ENCODE measurements at regions not wholly inside any gene's neighbourhood (a gene's known extent, or its start where the extent isn't known, plus 50 kb on each side); places are given as distances from the start of the nearest gene placed in this dataset.

DNA sequence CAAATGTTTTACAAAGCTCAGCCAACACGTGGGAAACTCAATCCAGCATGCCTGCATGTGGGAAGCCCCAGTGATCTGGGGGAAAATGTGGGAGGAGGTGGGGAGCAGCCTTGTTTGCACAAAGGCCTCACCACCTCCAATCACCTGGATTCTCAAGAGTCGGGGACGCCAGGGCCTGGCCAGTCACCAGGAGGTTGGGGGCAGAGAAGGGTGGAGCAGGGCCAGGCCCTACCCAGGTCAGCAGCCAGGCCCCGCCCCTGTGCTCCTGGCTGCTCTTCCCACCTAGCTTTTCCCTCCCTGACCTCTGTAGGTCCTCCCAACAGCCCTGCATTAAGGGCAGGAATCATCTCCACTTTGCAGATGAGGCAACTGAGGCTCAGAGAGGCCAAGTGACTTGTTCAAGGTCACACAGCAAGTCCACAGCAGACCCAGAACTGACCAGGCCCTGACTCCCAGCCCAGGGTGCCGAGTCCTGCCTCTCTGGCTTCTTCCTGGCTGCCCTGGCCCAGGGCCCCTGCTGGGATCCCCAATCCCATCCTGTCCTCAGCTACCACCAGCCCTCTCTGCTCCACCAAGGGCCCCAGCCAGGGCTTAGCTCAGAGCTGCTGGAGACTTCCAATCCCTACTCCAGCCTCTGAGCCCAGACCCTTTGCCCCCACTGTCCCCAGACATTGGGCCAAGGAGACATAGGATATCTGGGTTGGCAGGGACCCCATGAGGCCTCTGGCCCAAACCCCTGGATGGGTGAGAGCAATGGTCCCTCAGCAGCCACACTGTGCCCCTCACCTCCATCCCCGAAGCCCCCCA lies 508.6 kb downstream of the PTPRU start (continued):
- TF ChIP-seq, protein P1, sequence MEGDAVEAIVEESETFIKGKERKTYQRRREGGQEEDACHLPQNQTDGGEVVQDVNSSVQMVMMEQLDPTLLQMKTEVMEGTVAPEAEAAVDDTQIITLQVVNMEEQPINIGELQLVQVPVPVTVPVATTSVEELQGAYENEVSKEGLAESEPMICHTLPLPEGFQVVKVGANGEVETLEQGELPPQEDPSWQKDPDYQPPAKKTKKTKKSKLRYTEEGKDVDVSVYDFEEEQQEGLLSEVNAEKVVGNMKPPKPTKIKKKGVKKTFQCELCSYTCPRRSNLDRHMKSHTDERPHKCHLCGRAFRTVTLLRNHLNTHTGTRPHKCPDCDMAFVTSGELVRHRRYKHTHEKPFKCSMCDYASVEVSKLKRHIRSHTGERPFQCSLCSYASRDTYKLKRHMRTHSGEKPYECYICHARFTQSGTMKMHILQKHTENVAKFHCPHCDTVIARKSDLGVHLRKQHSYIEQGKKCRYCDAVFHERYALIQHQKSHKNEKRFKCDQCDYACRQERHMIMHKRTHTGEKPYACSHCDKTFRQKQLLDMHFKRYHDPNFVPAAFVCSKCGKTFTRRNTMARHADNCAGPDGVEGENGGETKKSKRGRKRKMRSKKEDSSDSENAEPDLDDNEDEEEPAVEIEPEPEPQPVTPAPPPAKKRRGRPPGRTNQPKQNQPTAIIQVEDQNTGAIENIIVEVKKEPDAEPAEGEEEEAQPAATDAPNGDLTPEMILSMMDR (IDR thresholded peaks at IDR 0.05 in 2 of 3, conservative IDR thresholded peaks at IDR 0.05 in 1 of 3; ENCODE audit: borderline replicate concordance in 1 of 3, insufficient read depth in 1 of 3, low read depth in 2 of 3, low read length in 2 of 3) = no peak
- no peak for TF ChIP-seq SP1 (IDR thresholded peaks at IDR 0.05; ENCODE audit: low read depth)
- no peak for TF ChIP-seq POLR2A (IDR thresholded peaks at IDR 0.05; ENCODE audit: borderline replicate concordance, extremely low read depth, insufficient read depth, insufficient read length)
- TF ChIP-seq POLR2AphosphoS5 (IDR thresholded peaks at IDR 0.05; ENCODE audit: low read depth, low read length) = no peak
- no peak for TF ChIP-seq SRF (IDR thresholded peaks at IDR 0.05; ENCODE audit: low read depth)
- no peak for TF ChIP-seq YY1 (IDR thresholded peaks at IDR 0.05; ENCODE audit: extremely low read depth, insufficient replicate concordance, low read depth, low read length)
- TF ChIP-seq EZH2 (IDR thresholded peaks at IDR 0.05) = no peak
- TF ChIP-seq ZFX (IDR thresholded peaks at IDR 0.05) = no peak
- TF ChIP-seq RAD21 (IDR thresholded peaks at IDR 0.05; ENCODE audit: low read depth) = no peak

DNA sequence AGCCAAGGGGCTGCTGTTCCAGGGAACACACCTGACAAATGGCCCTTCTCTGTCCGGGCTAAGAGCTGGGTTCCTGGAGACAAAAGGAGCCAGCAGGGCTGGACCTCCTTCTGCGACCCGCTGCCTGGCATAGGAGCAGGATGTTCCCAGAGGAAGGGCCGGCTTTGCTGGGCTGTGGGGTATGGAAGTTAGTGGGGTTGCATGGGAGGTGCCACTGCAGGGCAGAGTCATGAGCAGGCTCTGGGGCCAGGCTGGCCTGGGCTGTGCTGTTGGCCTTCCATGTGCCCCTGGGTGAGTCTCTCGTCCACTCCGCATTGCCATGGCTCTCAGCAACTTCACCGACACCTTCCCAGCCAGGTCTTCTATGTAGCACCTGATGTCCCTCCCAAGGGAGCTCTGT lies 507.6 kb downstream of the PTPRU start:
- Histone ChIP-seq H3K9me3 (ENCODE audit: control insufficient read depth in 1 of 2, insufficient read depth in 1 of 2, low read depth in 1 of 2, low read length in 2 of 2) (no peaks in the 10 kb centered on the region), H3K79me2 (ENCODE audit: insufficient read depth, low read length) (no peaks in the 10 kb centered on the region), H4K20me1 (ENCODE audit: insufficient read depth) (no peaks in the 10 kb centered on the region), H3K9ac (ENCODE audit: low read length) (no peak overlapping the region), H3K9me2 (ENCODE audit: insufficient read depth) (no peaks in the 10 kb centered on the region), H3K27ac (ENCODE audit: low read depth, low read length) (no peak overlapping the region), H3K4me2 (ENCODE audit: low read length) (no peak overlapping the region), H3K36me3 (ENCODE audit: control insufficient read depth in 1 of 2, insufficient read depth in 2 of 2, low read length in 2 of 2) (no peaks in the 10 kb centered on the region), H3K4me3 (replicated peaks in 1 of 2; ENCODE audit: low read depth in 1 of 2, low read length in 2 of 2) (no peak overlapping the region), H3K27me3 (ENCODE audit: insufficient read depth, low read length) (peaks cover 44% of the 10 kb centered on the region), H2AFZ (ENCODE audit: low read depth, low read length, poor library complexity, severe bottlenecking) (no peak overlapping the region), H3K4me1 (ENCODE audit: control insufficient read depth in 1 of 2, insufficient read depth in 2 of 2, low read length in 2 of 2) (no peaks in the 10 kb centered on the region)
- no TSS peak for BruUV-seq (replicated peaks)
- no peak for DNase-seq (ENCODE audit: low read depth, low spot score)
- ChIA-PET CTCF (no interaction called here), RAD21 (ENCODE audit: low non-redundant PET in 1 of 2, low total read pairs in 2 of 2, uncharacterized antibody in 2 of 2, unreplicated experiment in 2 of 2) (no interaction called here), POLR2A (no interaction called here)
- TF ChIP-seq SRF (IDR thresholded peaks at IDR 0.05; ENCODE audit: low read depth) (no peak), CBX3 (IDR thresholded peaks at IDR 0.05; ENCODE audit: low read depth) (no peak), FOSL1 (IDR thresholded peaks at IDR 0.05; ENCODE audit: low read depth) (no peak)
- TF ChIP-seq, protein P2, sequence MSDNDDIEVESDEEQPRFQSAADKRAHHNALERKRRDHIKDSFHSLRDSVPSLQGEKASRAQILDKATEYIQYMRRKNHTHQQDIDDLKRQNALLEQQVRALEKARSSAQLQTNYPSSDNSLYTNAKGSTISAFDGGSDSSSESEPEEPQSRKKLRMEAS (IDR thresholded peaks at IDR 0.05) = no peak
- intact Hi-C loops (cut with micrococcal nuclease) = no loop called here
- no peak for ATAC-seq

Data from HCT116 (cell line).